ENCODE measurements at regions not wholly inside any gene's neighbourhood (a gene's known extent, or its start where the extent isn't known, plus 50 kb on each side); places are given as distances from the start of the nearest gene placed in this dataset.

DNA sequence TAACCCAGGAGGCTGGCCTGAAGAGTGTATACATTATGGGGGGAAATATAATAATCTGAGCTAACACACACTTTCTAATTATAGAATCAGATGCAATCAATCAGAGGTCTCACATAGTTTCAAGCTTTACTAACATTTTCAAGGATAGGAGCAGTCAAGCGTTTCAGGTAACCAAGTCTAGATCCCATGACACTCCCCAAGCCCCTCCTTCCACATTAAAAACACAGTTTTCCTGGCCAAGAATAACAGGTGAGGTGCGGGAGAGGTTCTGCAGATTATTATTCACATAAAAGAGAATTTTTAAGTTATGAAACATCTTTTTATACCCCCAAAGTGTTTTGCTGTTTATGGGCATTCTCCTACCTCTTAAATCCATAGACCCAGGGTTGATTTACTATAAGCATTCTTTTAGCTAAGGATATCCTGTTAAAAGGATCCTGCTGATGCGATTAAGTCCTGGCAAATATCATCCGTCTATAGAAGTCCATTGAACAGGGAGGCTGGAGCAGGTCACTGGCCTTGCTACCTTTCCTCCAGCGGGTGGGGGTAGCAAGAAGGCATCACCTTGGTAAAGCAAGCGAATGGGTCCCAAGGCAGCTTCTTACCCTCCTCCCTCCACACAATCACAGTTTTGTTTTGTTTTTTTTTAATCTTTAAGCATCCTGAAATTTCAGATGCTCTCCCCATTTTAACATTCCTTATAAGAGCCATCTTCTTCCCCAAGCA, 104.7 kb upstream of the GPM6A start:
- ATAC-seq (no peak), DNase-seq (no peak)
- Histone ChIP-seq H3K36me3 (no peaks in the 10 kb centered on the region), H3K9me3 (no peaks in the 10 kb centered on the region), H3K4me3 (no peak overlapping the region), H3K4me1 (no peaks in the 10 kb centered on the region), H3K27ac (no peak overlapping the region), H3K27me3 (ENCODE audit: low read depth) (no peaks in the 10 kb centered on the region)
- intact Hi-C loops (cut with DNase I): no loop called here
- TF ChIP-seq, protein P1, sequence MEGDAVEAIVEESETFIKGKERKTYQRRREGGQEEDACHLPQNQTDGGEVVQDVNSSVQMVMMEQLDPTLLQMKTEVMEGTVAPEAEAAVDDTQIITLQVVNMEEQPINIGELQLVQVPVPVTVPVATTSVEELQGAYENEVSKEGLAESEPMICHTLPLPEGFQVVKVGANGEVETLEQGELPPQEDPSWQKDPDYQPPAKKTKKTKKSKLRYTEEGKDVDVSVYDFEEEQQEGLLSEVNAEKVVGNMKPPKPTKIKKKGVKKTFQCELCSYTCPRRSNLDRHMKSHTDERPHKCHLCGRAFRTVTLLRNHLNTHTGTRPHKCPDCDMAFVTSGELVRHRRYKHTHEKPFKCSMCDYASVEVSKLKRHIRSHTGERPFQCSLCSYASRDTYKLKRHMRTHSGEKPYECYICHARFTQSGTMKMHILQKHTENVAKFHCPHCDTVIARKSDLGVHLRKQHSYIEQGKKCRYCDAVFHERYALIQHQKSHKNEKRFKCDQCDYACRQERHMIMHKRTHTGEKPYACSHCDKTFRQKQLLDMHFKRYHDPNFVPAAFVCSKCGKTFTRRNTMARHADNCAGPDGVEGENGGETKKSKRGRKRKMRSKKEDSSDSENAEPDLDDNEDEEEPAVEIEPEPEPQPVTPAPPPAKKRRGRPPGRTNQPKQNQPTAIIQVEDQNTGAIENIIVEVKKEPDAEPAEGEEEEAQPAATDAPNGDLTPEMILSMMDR (IDR thresholded peaks at IDR 0.05): no peak

DNA sequence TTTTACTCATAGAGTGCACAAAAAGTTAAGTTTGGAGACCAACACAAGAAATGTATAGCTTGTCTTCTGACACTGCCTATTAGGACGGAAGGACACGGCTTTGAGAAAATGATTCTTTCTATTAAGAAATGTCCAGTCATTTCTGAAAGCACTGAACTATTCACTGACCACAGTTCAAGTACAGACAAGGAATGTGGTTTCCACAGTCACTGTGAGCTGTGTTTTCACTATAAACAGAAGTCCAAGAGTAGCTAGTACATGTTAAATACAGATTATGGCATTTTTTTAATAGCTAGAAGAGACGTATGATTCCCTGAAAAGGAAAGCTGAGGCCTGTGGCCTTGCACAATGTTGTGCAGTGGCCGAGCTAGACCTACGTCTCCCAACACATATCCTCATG, 115.1 kb upstream of the GPM6A start:
- TF ChIP-seq, protein P1 (IDR thresholded peaks at IDR 0.05): no peak
- ATAC-seq (peak; percentile 71 to 88), DNase-seq (no peak)
- no peak overlapping the region for H3K27ac ChIP-seq
- no peaks in the 10 kb centered on the region for H3K27me3 ChIP-seq (ENCODE audit: low read depth)
- H3K9me3 ChIP-seq: no peaks in the 10 kb centered on the region
- no peaks in the 10 kb centered on the region for H3K36me3 ChIP-seq
- no peaks in the 10 kb centered on the region for H3K4me1 ChIP-seq
- intact Hi-C loops (cut with DNase I): no loop called here
- H3K4me3 ChIP-seq: no peak overlapping the region

DNA sequence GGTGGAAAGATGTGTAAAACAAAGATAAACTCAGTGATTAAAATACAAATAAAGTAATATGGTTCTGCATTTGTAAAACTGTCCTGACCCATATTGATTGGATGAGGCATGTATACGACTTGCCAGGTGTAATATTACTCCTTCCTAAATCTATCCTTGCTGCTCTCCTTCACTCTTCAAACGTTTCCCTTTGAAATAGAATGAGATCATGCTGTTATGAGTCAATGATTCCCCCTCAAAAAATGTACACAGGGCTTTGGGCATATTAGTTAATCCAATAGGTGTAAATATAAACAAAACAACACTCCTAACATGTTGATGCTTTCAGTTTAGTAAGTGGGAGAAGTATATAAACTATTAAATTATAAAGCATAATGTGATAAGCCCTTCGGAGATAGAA, 117.4 kb upstream of the GPM6A start:
- no peak for ATAC-seq
- Histone ChIP-seq H3K4me3 (no peak overlapping the region), H3K36me3 (no peaks in the 10 kb centered on the region), H3K9me3 (no peaks in the 10 kb centered on the region), H3K27me3 (ENCODE audit: low read depth) (no peaks in the 10 kb centered on the region), H3K27ac (no peak overlapping the region), H3K4me1 (no peaks in the 10 kb centered on the region)
- intact Hi-C loops (cut with DNase I): no loop called here
- no peak for DNase-seq
- TF ChIP-seq, protein P1 (IDR thresholded peaks at IDR 0.05): no peak

DNA sequence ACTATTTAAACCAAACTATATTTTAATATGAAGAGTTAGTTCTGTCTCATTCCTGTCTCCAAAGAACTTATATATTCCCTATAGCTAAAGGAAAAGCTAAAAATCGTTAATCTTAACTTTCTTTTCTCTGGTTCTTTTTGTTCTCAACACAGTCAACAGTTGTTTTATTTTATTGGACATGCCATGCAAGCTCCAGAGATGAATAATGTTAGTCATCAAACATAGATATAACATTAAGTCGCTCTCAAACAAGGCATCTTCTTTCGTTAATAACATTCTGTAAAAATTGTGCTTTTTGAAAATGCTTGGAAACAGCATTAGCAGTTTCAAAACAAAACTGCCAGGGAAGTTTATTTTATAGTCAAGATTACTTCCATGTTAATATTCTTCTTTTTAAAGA, 117.9 kb upstream of the GPM6A start:
- H3K9me3 ChIP-seq: no peaks in the 10 kb centered on the region
- DNase-seq (no peak), ATAC-seq (no peak)
- intact Hi-C loops (cut with DNase I): no loop called here
- H3K36me3 ChIP-seq: no peaks in the 10 kb centered on the region
- H3K4me3 ChIP-seq: no peak overlapping the region
- H3K4me1 ChIP-seq: no peaks in the 10 kb centered on the region
- TF ChIP-seq, protein P1 (IDR thresholded peaks at IDR 0.05): no peak
- no peaks in the 10 kb centered on the region for H3K27me3 ChIP-seq (ENCODE audit: low read depth)
- H3K27ac ChIP-seq: no peak overlapping the region

DNA sequence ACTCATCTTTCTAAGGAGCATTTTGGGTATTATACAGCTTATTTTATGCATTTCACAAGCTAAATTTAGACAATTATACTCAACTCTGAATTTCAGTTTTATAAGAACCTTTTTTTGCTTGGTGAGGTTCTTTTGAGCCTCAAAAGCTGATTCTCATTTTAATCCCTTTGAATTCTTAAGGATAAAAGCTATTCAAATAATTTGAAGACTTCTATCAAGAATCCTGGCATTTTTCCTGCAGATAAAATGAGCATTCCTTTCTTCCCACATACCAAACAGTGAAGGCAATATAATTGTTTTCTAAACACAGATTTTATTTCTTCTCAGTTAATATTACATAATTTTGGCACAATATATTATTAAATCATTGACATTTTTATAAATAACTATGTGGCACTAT, 118.4 kb upstream of the GPM6A start:
- H3K27ac ChIP-seq: no peak overlapping the region
- no peaks in the 10 kb centered on the region for H3K27me3 ChIP-seq (ENCODE audit: low read depth)
- DNase-seq (no peak), ATAC-seq (no peak)
- H3K36me3 ChIP-seq: no peaks in the 10 kb centered on the region
- H3K4me1 ChIP-seq: no peaks in the 10 kb centered on the region
- H3K9me3 ChIP-seq: no peaks in the 10 kb centered on the region
- H3K4me3 ChIP-seq: no peak overlapping the region
- TF ChIP-seq, protein P1 (IDR thresholded peaks at IDR 0.05): no peak
- intact Hi-C loops (cut with DNase I): no loop called here

All from lower lobe of right lung (tissue), 2 donors.